ENCODE measurements at regions not wholly inside any gene's neighbourhood (a gene's known extent, or its start where the extent isn't known, plus 50 kb on each side); places are given as distances from the start of the nearest gene placed in this dataset.
"Not testable (repeated sequence)": the region's sequence is repeated elsewhere in the genome, so short reads cannot be mapped to it uniquely, and the experiment has no call there.

- not testable (repeated sequence) for DNase-seq
Measured at GRCh38 chr7:55743454-55743717, 119.2 kb downstream of the SEPTIN14 start.

- not testable (repeated sequence) for DNase-seq
Measured at GRCh38 chr7:55742651-55743453, 119.7 kb downstream of the SEPTIN14 start.

GRCh38 chr7:55741721-55742631, 120.6 kb downstream of the SEPTIN14 start:
- DNase-seq, result not testable (repeated sequence)

GRCh38 chr7:55740633-55741250, 121.8 kb downstream of the SEPTIN14 start:
- not testable (repeated sequence) for DNase-seq

GRCh38 chr7:55740053-55740452, 122.5 kb downstream of the SEPTIN14 start:
- not testable (repeated sequence) for DNase-seq

- not testable (repeated sequence) for DNase-seq
Measured at GRCh38 chr7:55736641-55737221, 125.8 kb downstream of the SEPTIN14 start.

GRCh38 chr7:55733241-55734140, 129.1 kb downstream of the SEPTIN14 start:
- no peak for DNase-seq

- no peak for DNase-seq
Measured at GRCh38 chr7:55731931-55732330, 130.6 kb downstream of the SEPTIN14 start.

DNA sequence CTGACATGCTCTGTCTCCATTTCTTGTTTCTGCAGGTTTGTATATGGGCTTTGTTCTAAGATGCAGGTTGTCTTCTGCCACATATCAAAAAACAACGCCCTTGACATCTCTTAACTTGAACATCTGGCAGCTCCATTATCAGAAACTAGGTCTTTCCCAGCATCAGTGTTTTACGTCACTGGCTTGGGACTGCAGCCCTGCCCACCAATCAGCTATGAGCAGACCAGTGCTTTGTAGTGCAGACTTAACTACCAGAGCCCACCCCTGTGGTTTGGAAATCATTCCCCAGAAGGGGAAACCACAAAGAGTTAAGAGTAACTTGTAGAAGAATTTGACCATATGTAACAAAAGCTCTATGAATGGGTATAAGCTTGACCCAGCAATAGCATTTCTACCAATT, 132.4 kb downstream of the SEPTIN14 start:
- no peak for DNase-seq

DNA sequence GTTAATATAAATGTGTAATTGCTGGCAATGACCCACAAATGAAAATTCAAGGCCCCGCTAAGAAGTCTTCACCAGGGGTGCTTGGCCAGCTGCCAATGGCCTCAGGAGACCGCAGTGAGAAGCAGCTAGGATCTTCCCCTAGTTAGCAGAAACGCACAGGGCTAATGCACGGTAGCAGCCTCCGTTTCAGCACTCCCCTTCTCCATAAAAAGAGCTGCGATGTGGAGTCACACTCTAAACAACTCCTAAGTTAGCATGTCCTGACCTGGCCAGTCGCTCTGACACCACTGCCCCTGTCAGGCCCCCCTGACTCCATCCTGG, 139.0 kb downstream of the SEPTIN14 start:
- DNase-seq, result no peak

DNA sequence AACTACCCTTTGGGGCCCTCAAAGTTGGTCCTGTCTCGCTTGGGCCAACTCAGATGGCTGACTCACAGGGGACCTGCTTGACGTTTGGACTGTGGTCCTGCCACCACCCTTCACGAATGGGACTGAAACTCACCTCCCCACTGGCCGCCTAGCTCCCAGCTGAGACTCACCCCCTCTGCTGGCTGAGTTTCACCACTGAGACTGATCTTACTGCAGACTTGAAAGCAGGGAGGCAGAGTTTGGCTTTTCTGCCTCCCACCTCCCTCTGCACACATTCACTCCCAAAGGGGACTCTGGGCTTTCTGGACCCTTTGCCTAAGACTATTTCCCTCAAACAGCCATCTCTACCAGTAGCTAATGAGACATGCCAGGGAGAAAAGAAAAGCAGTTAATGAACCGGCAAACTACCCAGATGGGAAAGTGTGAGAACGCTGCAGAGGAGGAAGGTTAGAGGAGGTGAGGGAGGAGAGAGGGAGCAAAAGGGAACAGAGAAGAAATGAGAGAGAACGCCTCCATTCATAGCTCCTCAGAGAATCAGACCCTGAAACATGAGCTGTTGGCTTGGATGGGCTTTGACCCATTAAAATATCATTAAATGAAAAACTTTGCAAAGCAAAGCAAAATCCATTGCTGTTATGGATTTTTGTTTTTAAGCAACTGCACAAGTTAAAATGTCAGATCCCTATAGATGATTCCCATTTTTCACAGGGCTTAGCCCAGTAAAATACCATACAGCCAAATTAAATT, 139.5 kb downstream of the SEPTIN14 start:
- DNase-seq, result not testable (repeated sequence)

- not testable (repeated sequence) for DNase-seq
Measured at GRCh38 chr7:55721004-55721403, 141.5 kb downstream of the SEPTIN14 start.

DNA sequence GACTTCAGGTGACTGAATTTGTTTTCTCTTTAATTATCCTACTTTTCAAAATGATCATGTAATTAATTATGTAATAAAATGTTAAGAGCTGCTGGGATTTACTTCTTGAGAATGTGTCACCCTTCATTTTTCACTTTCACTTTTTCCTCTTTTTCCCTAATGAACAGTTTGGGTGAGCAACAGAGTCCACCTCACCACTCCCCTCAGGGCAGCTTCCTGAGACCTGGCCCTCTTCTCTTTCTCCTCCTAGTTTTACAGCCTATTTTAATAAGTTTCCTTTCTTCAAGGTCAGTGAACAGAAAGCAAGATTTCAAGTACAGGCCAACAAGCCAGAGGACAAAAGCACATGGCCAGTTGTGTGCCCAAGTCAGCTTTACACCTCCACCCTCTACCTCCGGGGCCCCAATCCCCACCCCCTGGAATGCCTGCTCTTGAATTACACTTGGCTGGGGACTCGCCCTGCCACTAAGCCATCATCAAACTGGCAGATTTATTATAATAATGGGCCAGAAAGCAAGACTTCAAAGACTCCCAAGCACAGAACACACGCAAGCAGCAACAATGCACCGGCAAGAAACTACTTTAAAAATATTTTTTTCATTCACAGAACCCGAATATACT, 143.1 kb upstream of the VOPP1 start:
- DNase-seq, result not testable (repeated sequence)

DNA sequence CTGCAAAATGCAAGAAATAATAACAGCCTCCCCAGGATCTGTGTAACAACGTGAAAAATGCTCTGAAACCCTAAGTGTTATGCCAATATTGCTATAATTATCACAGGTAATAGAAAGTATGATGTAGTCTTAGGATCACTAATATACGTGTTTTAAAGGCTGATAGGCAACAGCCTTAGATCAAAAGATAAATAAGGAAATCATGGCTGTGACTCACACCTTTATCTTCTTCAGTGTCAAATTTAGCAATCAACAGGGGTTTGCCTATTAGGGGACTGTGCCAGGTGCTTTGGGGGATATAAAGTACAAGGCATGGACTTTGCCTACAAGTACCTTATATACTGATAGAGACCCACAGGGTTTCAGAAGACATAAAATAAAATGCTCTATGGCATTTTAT, 142.1 kb upstream of the VOPP1 start:
- DNase-seq, result not testable (repeated sequence)

DNA sequence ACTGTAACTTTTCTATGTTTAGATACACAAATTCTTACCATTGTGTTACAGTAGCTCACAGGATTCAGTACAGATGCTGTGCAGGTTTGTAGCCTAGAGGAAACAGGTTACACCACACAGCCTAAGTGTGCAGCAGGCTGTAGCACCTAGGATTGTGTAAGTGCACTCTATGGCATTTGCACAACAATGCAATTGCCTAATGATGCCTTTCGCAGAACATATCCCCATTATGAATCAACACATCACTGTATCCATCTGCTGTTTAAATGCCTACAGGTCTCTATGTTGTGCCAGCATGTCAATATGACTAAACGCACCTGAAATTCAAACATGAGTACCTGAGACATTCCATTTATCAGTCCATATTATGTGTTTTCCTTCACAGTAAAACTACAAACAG, 138.0 kb upstream of the VOPP1 start:
- not testable (repeated sequence) for DNase-seq

DNA sequence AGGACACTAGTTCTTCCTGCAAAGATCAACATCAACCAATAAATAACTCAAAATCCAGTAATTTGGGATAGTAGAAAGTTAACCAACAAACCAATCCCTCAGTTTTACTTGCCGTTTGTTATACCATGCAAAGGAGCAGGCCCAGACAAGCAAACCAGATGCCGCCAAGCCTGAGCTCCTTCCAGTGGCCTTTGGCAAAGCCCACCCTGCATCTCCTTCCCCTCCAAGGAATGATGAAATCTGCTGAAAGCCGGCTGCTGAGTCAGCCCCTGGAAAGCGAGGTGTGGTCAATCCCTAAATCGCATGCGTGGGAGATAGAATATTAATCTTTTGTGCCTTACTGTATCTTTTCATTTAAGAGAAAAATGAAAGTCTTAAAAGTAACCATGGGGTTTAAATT, 135.7 kb upstream of the VOPP1 start:
- DNase-seq, result not testable (repeated sequence)

DNA sequence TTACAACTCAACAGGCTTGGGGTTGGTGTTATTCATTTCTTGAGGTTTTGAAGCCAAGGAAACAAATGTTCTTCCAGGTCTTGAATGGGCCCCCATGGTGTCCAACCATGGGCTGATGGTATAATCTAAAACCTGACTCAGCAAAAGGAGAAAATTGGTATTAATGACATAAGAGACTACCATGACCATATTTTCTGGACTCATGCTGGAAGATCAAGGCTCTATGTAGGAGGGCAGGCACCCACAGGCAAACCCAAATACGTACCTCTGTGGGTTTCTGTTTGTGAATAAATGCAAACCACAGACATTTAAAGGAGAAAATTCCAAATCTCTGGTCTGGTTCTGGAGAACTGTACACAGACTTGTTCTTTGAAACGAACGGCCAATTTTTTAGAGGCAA, 135.1 kb upstream of the VOPP1 start:
- DNase-seq, result not testable (repeated sequence)

- not testable (repeated sequence) for DNase-seq
Measured at GRCh38 chr7:55706451-55707195, 134.3 kb upstream of the VOPP1 start.

GRCh38 chr7:55705728-55706450, 133.6 kb upstream of the VOPP1 start:
- not testable (repeated sequence) for DNase-seq
